CD4-positive, alpha-beta T cell treated with Interleukin-17A for 1 hour (primary cell): ENCODE measurements at regions not wholly inside any gene's neighbourhood (a gene's known extent, or its start where the extent isn't known, plus 50 kb on each side); places are given as distances from the start of the nearest gene placed in this dataset.

Experiments used
- DNase-seq: peaks from one replicate; pipeline ENCODE4 v3.0.0-alpha.2; 2020

- no peak for DNase-seq
These were observed 724.6 kb downstream of the ADGRL2 start for GRCh38 chr1:82525378-82525777.

GRCh38 chr1:82520611-82521010 is 719.9 kb downstream of the ADGRL2 start:
- DNase-seq: no peak

- no peak for DNase-seq
These were observed 716.9 kb downstream of the ADGRL2 start for GRCh38 chr1:82517586-82517985.

- no peak for DNase-seq
These were observed 714.9 kb downstream of the ADGRL2 start for GRCh38 chr1:82515650-82516049.

GRCh38 chr1:82511441-82511840 is 710.7 kb downstream of the ADGRL2 start:
- DNase-seq: no peak

- DNase-seq: no peak
These were observed 709.7 kb downstream of the ADGRL2 start for GRCh38 chr1:82510431-82510830.

- no peak for DNase-seq
These were observed 706.3 kb downstream of the ADGRL2 start for GRCh38 chr1:82507011-82507410.

GRCh38 chr1:82503822-82504221 is 703.1 kb downstream of the ADGRL2 start:
- DNase-seq: no peak

GRCh38 chr1:82499022-82499421 is 698.3 kb downstream of the ADGRL2 start:
- no peak for DNase-seq

- DNase-seq: no peak
These were observed 693.4 kb downstream of the ADGRL2 start for GRCh38 chr1:82494117-82494516.

GRCh38 chr1:82492159-82492558 is 691.4 kb downstream of the ADGRL2 start:
- DNase-seq: no peak

- DNase-seq: no peak
These were observed 690.7 kb downstream of the ADGRL2 start for GRCh38 chr1:82491301-82492048.

- no peak for DNase-seq
These were observed 687.0 kb downstream of the ADGRL2 start for GRCh38 chr1:82487778-82488177.

GRCh38 chr1:82486969-82487368 is 686.2 kb downstream of the ADGRL2 start:
- DNase-seq: no peak

- DNase-seq: no peak
These were observed 685.7 kb downstream of the ADGRL2 start for GRCh38 chr1:82486468-82486867.

GRCh38 chr1:82485591-82486369 is 685.0 kb downstream of the ADGRL2 start:
- no peak for DNase-seq

- DNase-seq: no peak
These were observed 682.4 kb downstream of the ADGRL2 start for GRCh38 chr1:82483146-82483545.

GRCh38 chr1:82478916-82479315 is 678.2 kb downstream of the ADGRL2 start:
- DNase-seq: no peak

- DNase-seq: no peak
These were observed 671.9 kb downstream of the ADGRL2 start for GRCh38 chr1:82472489-82473131.

GRCh38 chr1:82466891-82467290 is 666.2 kb downstream of the ADGRL2 start:
- DNase-seq: no peak

- DNase-seq: no peak
These were observed 665.7 kb downstream of the ADGRL2 start for GRCh38 chr1:82466416-82466815.

GRCh38 chr1:82465024-82465423 is 664.3 kb downstream of the ADGRL2 start:
- DNase-seq: no peak

GRCh38 chr1:82464362-82465001 is 663.7 kb downstream of the ADGRL2 start:
- no peak for DNase-seq
